ENCODE measurements at regions not wholly inside any gene's neighbourhood (a gene's known extent, or its start where the extent isn't known, plus 50 kb on each side); places are given as distances from the start of the nearest gene placed in this dataset.

GRCh38 chr13:34655554-34655953 lies 286.5 kb upstream of the NBEA start:
- H3K4me3 ChIP-seq (ENCODE audit: low read depth in 1 of 3, low read length in 3 of 3), result no peak overlapping the region
- peaks cover 0 to 1% (median 0%) of the 10 kb centered on the region in 4 donors for H3K9me3 ChIP-seq (ENCODE audit: control insufficient read depth in 4 of 4, low read length in 3 of 4)
- no peak for TF ChIP-seq RAD21 (IDR thresholded peaks at IDR 0.05)
- H3K27ac ChIP-seq (ENCODE audit: low read depth in 1 of 2, low read length in 2 of 2), result no peak overlapping the region
- H3K9ac ChIP-seq (ENCODE audit: low read depth in 1 of 2, low read length in 2 of 2), result no peak overlapping the region
- no peaks in the 10 kb centered on the region for H3K36me3 ChIP-seq (ENCODE audit: control insufficient read depth in 4 of 4, insufficient read depth in 3 of 4, low read depth in 1 of 4, low read length in 3 of 4)
- H3K4me1 ChIP-seq (ENCODE audit: control insufficient read depth in 4 of 4, insufficient read depth in 4 of 4, low read length in 3 of 4), result peaks cover 0 to 2% (median 0%) of the 10 kb centered on the region in 4 donors
- H3K27me3 ChIP-seq (ENCODE audit: control insufficient read depth in 4 of 4, insufficient read depth in 4 of 4, low read length in 3 of 4), result no peaks in the 10 kb centered on the region
- no peak for DNase-seq (ENCODE audit: low spot score)

GRCh38 chr13:34657716-34658115 lies 284.4 kb upstream of the NBEA start:
- Histone ChIP-seq H3K9ac (ENCODE audit: low read depth in 1 of 2, low read length in 2 of 2) (no peak overlapping the region), H3K4me1 (ENCODE audit: control insufficient read depth in 4 of 4, insufficient read depth in 4 of 4, low read length in 3 of 4) (peaks cover 0 to 2% (median 0%) of the 10 kb centered on the region in 4 donors), H3K36me3 (ENCODE audit: control insufficient read depth in 4 of 4, insufficient read depth in 3 of 4, low read depth in 1 of 4, low read length in 3 of 4) (no peaks in the 10 kb centered on the region), H3K9me3 (ENCODE audit: control insufficient read depth in 4 of 4, low read length in 3 of 4) (no peaks in the 10 kb centered on the region), H3K27ac (ENCODE audit: low read depth in 1 of 2, low read length in 2 of 2) (no peak overlapping the region), H3K27me3 (ENCODE audit: control insufficient read depth in 4 of 4, insufficient read depth in 4 of 4, low read length in 3 of 4) (no peaks in the 10 kb centered on the region), H3K4me3 (ENCODE audit: low read depth in 1 of 3, low read length in 3 of 3) (no peak overlapping the region)
- TF ChIP-seq SP1 (IDR thresholded peaks at IDR 0.05) (no peak), ZBTB33 (IDR thresholded peaks at IDR 0.05) (no peak), HNF4G (IDR thresholded peaks at IDR 0.05) (no peak), JUND (IDR thresholded peaks at IDR 0.05) (no peak)
- 77% methylated on average over 1 of the region's 1 CpG for WGBS
- no peak for DNase-seq (ENCODE audit: low spot score)

GRCh38 chr13:34667286-34668218 lies 274.5 kb upstream of the NBEA start:
- H3K27ac ChIP-seq (ENCODE audit: low read depth in 1 of 2, low read length in 2 of 2), result no peak overlapping the region
- no peaks in the 10 kb centered on the region for H3K9me3 ChIP-seq (ENCODE audit: control insufficient read depth in 4 of 4, low read length in 3 of 4)
- H3K4me3 ChIP-seq (ENCODE audit: low read depth in 1 of 3, low read length in 3 of 3), result no peak overlapping the region
- DNase-seq (ENCODE audit: low spot score), result no peak
- no peaks in the 10 kb centered on the region for H3K36me3 ChIP-seq (ENCODE audit: control insufficient read depth in 4 of 4, insufficient read depth in 3 of 4, low read depth in 1 of 4, low read length in 3 of 4)
- TF ChIP-seq FOXA2 (IDR thresholded peaks at IDR 0.05) (no peak), HNF4A (conservative IDR thresholded peaks at IDR 0.05) (no peak), MAX (IDR thresholded peaks at IDR 0.05) (no peak), REST (IDR thresholded peaks at IDR 0.05) (no peak), SP1 (IDR thresholded peaks at IDR 0.05) (no peak), YY1 (IDR thresholded peaks at IDR 0.05) (no peak), GABPA (IDR thresholded peaks at IDR 0.05 in 1 of 2, conservative IDR thresholded peaks at IDR 0.05 in 1 of 2) (no peak), ZBTB33 (IDR thresholded peaks at IDR 0.05) (no peak)
- WGBS, result 84% methylated on average over 11 of the region's 11 CpGs
- H3K27me3 ChIP-seq (ENCODE audit: control insufficient read depth in 4 of 4, insufficient read depth in 4 of 4, low read length in 3 of 4), result no peaks in the 10 kb centered on the region
- H3K9ac ChIP-seq (ENCODE audit: low read depth in 1 of 2, low read length in 2 of 2), result no peak overlapping the region
- no peaks in the 10 kb centered on the region for H3K4me1 ChIP-seq (ENCODE audit: control insufficient read depth in 4 of 4, insufficient read depth in 4 of 4, low read length in 3 of 4)

Measured in liver (tissue), 7 donors.